Dendritic cell treated with granulocyte-macrophage colony-stimulating factor and Interleukin-4, amounts not matched to agents 40 ng/mL and 50 ng/mL, for 4 days (primary cell): ENCODE measurements at regions not wholly inside any gene's neighbourhood (a gene's known extent, or its start where the extent isn't known, plus 50 kb on each side); places are given as distances from the start of the nearest gene placed in this dataset.
"Not testable (repeated sequence)": the region's sequence is repeated elsewhere in the genome, so short reads cannot be mapped to it uniquely, and the experiment has no call there.

Experiments used
- H3K27ac Mint-ChIP-seq: one replicate; pipeline ENCODE4 v1.8.0; 2022; ENCODE audit warnings: mild to moderate bottlenecking, mixed read lengths
- H3K27me3 Mint-ChIP-seq: one replicate; pipeline ENCODE4 v1.8.0; 2022; ENCODE audit warnings: mild to moderate bottlenecking, mixed read lengths
- H3K36me3 Mint-ChIP-seq: one replicate; pipeline ENCODE4 v1.8.0; 2022; ENCODE audit warnings: low read depth, mixed read lengths
- H3K4me1 Mint-ChIP-seq: one replicate; pipeline ENCODE4 v1.8.0; 2022; ENCODE audit warnings: low read depth, mixed read lengths
- H3K4me3 Mint-ChIP-seq: one replicate; pipeline ENCODE4 v1.8.0; 2022; ENCODE audit warnings: mild to moderate bottlenecking, moderate library complexity, mixed read lengths
- H3K9me3 Mint-ChIP-seq: one replicate; pipeline ENCODE4 v1.8.0; 2022; ENCODE audit warnings: mixed read lengths
- intact Hi-C: fragments of 100-400 bp; cut with micrococcal nuclease; formaldehyde crosslinking; loops from one replicate; pipeline ENCODE4 v1.15.0; 2022

DNA sequence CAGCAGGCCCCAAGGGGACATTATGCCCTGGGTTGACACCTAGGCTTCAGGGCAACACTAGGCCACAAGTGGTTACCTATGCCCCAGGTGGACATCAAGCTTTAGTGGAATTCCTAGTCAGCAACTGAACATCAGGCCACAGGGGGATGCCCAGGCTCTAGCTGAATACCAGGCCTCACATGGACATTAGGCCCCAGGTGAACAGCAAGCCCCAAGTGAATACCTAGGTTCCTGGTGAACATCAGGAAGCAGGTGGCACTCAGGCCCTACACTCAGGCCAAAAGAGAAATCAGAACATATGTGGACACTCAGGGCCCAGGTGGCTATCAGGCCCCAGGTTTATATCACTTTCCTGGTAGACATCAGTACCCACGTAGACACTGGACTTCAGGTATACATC is 75.2 kb upstream of the ZNF337 start:
- H3K27me3 Mint-ChIP-seq, H3K4me3 Mint-ChIP-seq, H3K4me1 Mint-ChIP-seq, intact Hi-C loops, H3K27ac Mint-ChIP-seq, H3K9me3 Mint-ChIP-seq, H3K36me3 Mint-ChIP-seq: not testable (repeated sequence)

DNA sequence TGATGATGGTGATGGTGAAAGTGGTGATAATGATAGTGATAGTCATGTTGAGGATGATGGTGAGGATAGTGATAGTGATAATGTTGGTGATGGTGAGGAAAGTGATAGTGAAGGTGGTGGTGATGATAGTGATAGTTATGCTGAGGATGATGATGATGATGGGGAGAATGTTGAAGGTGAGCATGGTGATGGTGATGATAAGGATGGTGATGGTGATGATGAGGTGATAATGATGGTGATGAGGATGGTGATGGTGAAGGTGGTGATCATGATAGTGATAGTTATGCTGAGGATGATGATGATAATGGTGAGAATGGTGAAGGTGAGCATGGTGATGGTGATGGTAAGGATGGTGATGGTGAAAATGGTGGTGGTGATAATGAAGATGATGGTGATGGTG is 64.9 kb upstream of the ZNF337 start:
- intact Hi-C loops = no loop called here
- no peak overlapping the region for H3K27ac Mint-ChIP-seq
- no peaks in the 10 kb centered on the region for H3K9me3 Mint-ChIP-seq
- H3K4me1 Mint-ChIP-seq = no peaks in the 10 kb centered on the region
- no peaks in the 10 kb centered on the region for H3K27me3 Mint-ChIP-seq
- no peaks in the 10 kb centered on the region for H3K36me3 Mint-ChIP-seq
- no peak overlapping the region for H3K4me3 Mint-ChIP-seq

DNA sequence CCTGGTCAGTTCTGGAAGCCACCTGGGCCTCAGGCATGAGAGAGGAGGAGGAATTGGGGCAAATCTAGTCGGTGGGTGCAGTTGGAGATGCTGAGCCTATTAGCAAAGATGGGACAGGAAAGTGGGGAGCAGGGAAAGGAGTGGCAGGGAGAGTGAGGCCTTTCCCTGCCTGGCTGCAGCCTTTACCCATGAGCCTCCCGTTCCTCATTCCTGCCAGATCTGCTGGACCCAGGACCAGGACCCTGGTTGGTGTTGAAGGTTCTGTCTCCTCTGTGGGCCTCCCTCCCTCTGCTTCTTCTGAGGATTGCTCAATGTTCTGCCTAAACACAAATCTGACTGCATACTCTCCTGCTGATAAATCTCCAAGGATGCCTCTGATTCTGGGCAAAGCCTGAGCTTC is 64.4 kb upstream of the ZNF337 start:
- H3K9me3 Mint-ChIP-seq, H3K27ac Mint-ChIP-seq, intact Hi-C loops, H3K27me3 Mint-ChIP-seq, H3K36me3 Mint-ChIP-seq, H3K4me1 Mint-ChIP-seq, H3K4me3 Mint-ChIP-seq: not testable (repeated sequence)

GRCh38 chr20:25750765-25751696 is 54.4 kb upstream of the ZNF337 start:
- Mint-ChIP-seq H3K4me1 (no peaks in the 10 kb centered on the region), H3K27me3 (peaks cover 1% of the 10 kb centered on the region), H3K36me3 (no peaks in the 10 kb centered on the region), H3K9me3 (no peaks in the 10 kb centered on the region), H3K4me3 (peak overlapping the region; percentile 67), H3K27ac (no peak overlapping the region)
- intact Hi-C loops = no loop called here

- Mint-ChIP-seq H3K9me3 (no peaks in the 10 kb centered on the region), H3K27ac (no peak overlapping the region), H3K27me3 (peaks cover 1% of the 10 kb centered on the region), H3K36me3 (no peaks in the 10 kb centered on the region), H3K4me1 (no peaks in the 10 kb centered on the region), H3K4me3 (peak overlapping the region; percentile 67)
- intact Hi-C loops = no loop called here
Measured at GRCh38 chr20:25750220-25750764, 53.6 kb upstream of the ZNF337 start.

DNA sequence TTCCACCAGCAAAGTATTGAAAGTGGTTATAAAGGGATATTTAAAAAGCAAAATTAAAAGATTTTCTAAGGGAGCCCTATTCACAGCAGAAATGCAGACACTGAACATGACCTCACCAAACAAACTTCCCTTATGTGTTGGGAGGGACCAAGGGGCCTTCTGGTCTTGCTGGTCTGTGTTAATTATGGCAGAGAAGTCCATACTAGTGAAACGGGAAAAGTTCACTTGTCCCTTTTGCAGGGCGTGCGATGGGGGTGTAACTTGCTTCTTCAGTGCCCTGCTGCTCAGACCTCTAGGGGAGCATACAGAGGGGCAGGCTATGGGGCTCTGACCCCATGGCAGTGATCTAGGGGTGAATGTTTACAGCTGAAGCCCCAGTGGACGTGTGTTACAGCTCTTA is 53.0 kb upstream of the ZNF337 start:
- Mint-ChIP-seq H3K4me3 (no peak overlapping the region), H3K9me3 (no peaks in the 10 kb centered on the region)
- intact Hi-C loops = no loop called here

More for the DNA sequence above, 53.0 kb upstream of the ZNF337 start:
- H3K27ac Mint-ChIP-seq = no peak overlapping the region
- H3K27me3 Mint-ChIP-seq = peaks cover 1% of the 10 kb centered on the region
- no peaks in the 10 kb centered on the region for H3K4me1 Mint-ChIP-seq
- no peaks in the 10 kb centered on the region for H3K36me3 Mint-ChIP-seq
